HepG2 (cell line): ENCODE measurements at regions not wholly inside any gene's neighbourhood (a gene's known extent, or its start where the extent isn't known, plus 50 kb on each side); places are given as distances from the start of the nearest gene placed in this dataset.

Experiments used
- ATAC-seq: fragments of 200-7000 bp; cut with Tn5 transposase; 3 replicates; pipeline ENCODE4 v1.9.1; 2020; ENCODE audit warnings: mild to moderate bottlenecking, moderate library complexity
- BruUV-seq: library from RNA; stranded (reverse); fragments of 400-500 nt; replicated peaks from 2 replicates; lab custom pipeline; 2021; lab: Mats Ljungman, UMichigan
- CTCF ChIA-PET: fragments of 300-600 bp; formaldehyde crosslinking; extraction: SDS; loops from one replicate; lab custom pipeline; 2021; ENCODE audit warnings: low total read pairs, inconsistent platforms, low intra/inter-chr PET ratio; lab: Yijun Ruan, JAX
- POLR2A ChIA-PET: fragments of 350-600 bp; sonication (Branson Sonifier 250); formaldehyde crosslinking; loops from one replicate; lab custom pipeline; 2020; ENCODE audit warnings: antibody characterized with exemption, inconsistent platforms; lab: Yijun Ruan, JAX
- DNase-seq: peaks from one replicate; pipeline ENCODE4 v3.0.0-alpha.2; 2015; ENCODE audit warnings: low spot score
- FAIRE-seq: peaks from 3 replicates; lab custom pipeline; 2011; peaks lifted over from hg19 to GRCh38; lab: Jason Lieb, UNC
- H2AFZ ChIP-seq: one replicate; pipeline ENCODE4 v1.6.1; 2011; ENCODE audit warnings: low read length, inconsistent platforms
- H3K27ac ChIP-seq: fragments of 300-600 bp; 3 replicates; pipeline ENCODE4 v1.8.0; 2011; ENCODE audit warnings: mixed run types, mild to moderate bottlenecking, mixed read lengths, low read length, inconsistent platforms; ENCODE audit not compliant: insufficient read depth; ENCODE audit errors: extremely low read length
- H3K27me3 ChIP-seq, 2 experiments: fragments of 200-600 bp in 1 of 2; 2 replicates in 1 of 2; 3 replicates in 1 of 2; pipeline versions ENCODE4 v1.6.0 to v1.8.0; 2011; ENCODE audit warnings: low read length in 2 of 2, mild to moderate bottlenecking in 2 of 2, moderate library complexity in 2 of 2, inconsistent platforms in 1 of 2; ENCODE audit not compliant: insufficient read depth in 2 of 2, control insufficient read depth in 1 of 2
- H3K36me3 ChIP-seq, 2 experiments: fragments of 200-600 bp in 1 of 2; replicated peaks in 1 of 2; 2 replicates in 1 of 2; 3 replicates in 1 of 2; pipeline versions ENCODE4 v1.5.1 to v1.8.0; 2011; ENCODE audit warnings: low read length in 2 of 2, inconsistent platforms in 1 of 2; ENCODE audit not compliant: insufficient read depth in 2 of 2, control insufficient read depth in 1 of 2
- H3K4me1 ChIP-seq: 2 replicates; pipeline ENCODE4 v1.5.1; 2012; ENCODE audit warnings: low read length, inconsistent platforms; ENCODE audit not compliant: insufficient read depth
- H3K4me2 ChIP-seq: 2 replicates; pipeline ENCODE4 v1.6.0; 2011; ENCODE audit warnings: low read depth, low read length, inconsistent platforms
- H3K4me3 ChIP-seq, 3 experiments: fragments of 200-600 bp in 1 of 3; sonication (generic), shearing (Covaris generic) in 1 of 3; replicated peaks in 1 of 3; 2 replicates each; pipeline ENCODE4 v1.5.1; 2011 to 2016; ENCODE audit warnings: low read length in 3 of 3, inconsistent platforms in 2 of 3, low read depth in 2 of 3, mild to moderate bottlenecking in 2 of 3, control low read depth in 1 of 3, mixed read lengths in 1 of 3; ENCODE audit not compliant: insufficient read depth in 1 of 3
- H3K79me2 ChIP-seq: one replicate; pipeline ENCODE4 v1.6.1; 2011; ENCODE audit warnings: low read length, inconsistent platforms; ENCODE audit not compliant: insufficient read depth
- H3K9ac ChIP-seq: 2 replicates; pipeline ENCODE4 v1.6.0; 2011; ENCODE audit warnings: mild to moderate bottlenecking, low read depth, low read length, inconsistent platforms; ENCODE audit not compliant: insufficient read depth
- H3K9me3 ChIP-seq: 2 replicates; pipeline ENCODE4 v1.5.1; 2012; ENCODE audit warnings: mild to moderate bottlenecking, low read length
- H4K20me1 ChIP-seq: 2 replicates; pipeline ENCODE4 v1.6.0; 2011; ENCODE audit warnings: inconsistent platforms, mild to moderate bottlenecking, low read length, moderate library complexity; ENCODE audit not compliant: insufficient read depth
- CBX5 ChIP-seq: sonication (generic); formaldehyde crosslinking; IDR thresholded peaks from 2 replicates; pipeline ENCODE4 v1.4.0; 2020; ENCODE audit warnings: missing genetic modification reagents, borderline replicate concordance
- CEBPB ChIP-seq: IDR thresholded peaks from 2 replicates; pipeline ENCODE4 v1.6.1; 2011; ENCODE audit warnings: low read depth, low read length, improper control_type of control experiment, borderline replicate concordance
- ETV6 ChIP-seq: sonication (generic); formaldehyde crosslinking; conservative IDR thresholded peaks from 2 replicates; pipeline ENCODE4 v1.4.0; 2020; ENCODE audit warnings: missing genetic modification reagents
- HIC2 ChIP-seq: sonication (generic); formaldehyde crosslinking; IDR thresholded peaks from 2 replicates; pipeline ENCODE4 v1.9.0; 2022; ENCODE audit warnings: low read depth, missing genetic modification reagents
- HMGXB4 ChIP-seq, 2 experiments: sonication (generic) in 1 of 2; formaldehyde crosslinking in 1 of 2; IDR thresholded peaks; 2 replicates each; pipeline versions ENCODE4 v1.4.0 to v1.6.1; 2018 to 2020; ENCODE audit warnings: missing genetic modification reagents in 2 of 2, borderline replicate concordance in 1 of 2, low read depth in 1 of 2, mild to moderate bottlenecking in 1 of 2, missing biosample characterization in 1 of 2
- PITX1 ChIP-seq: sonication (generic); formaldehyde crosslinking; IDR thresholded peaks from 2 replicates; pipeline ENCODE4 v1.5.1; 2020; ENCODE audit warnings: mild to moderate bottlenecking, missing genetic modification reagents
- RFX3 ChIP-seq: IDR thresholded peaks from 2 replicates; pipeline ENCODE4 v1.6.1; 2016; ENCODE audit warnings: missing biosample characterization, missing genetic modification reagents
- SKI ChIP-seq: fragments of 450-650 bp; IDR thresholded peaks from one replicate; pipeline ENCODE4 v1.6.1; 2018; ENCODE audit warnings: mild to moderate bottlenecking; ENCODE audit not compliant: partially characterized antibody
- SKIL ChIP-seq: sonication (generic); formaldehyde crosslinking; IDR thresholded peaks from 2 replicates; pipeline ENCODE4 v1.8.0; 2022; ENCODE audit warnings: missing genetic modification reagents, mild to moderate bottlenecking, moderate library complexity, borderline replicate concordance
- SMAD9 ChIP-seq: sonication (generic); formaldehyde crosslinking; IDR thresholded peaks from 2 replicates; pipeline ENCODE4 v1.5.1; 2020; ENCODE audit warnings: mild to moderate bottlenecking, missing genetic modification reagents
- SNAI1 ChIP-seq: sonication (generic); formaldehyde crosslinking; IDR thresholded peaks from 2 replicates; pipeline ENCODE4 v1.5.0; 2020; ENCODE audit warnings: mild to moderate bottlenecking, missing genetic modification reagents, borderline replicate concordance
- TBL1XR1 ChIP-seq: fragments of 150-350 bp; IDR thresholded peaks from 2 replicates; pipeline ENCODE4 v1.6.1; 2014; ENCODE audit warnings: borderline replicate concordance, low read length; ENCODE audit not compliant: partially characterized antibody
- XBP1 ChIP-seq: sonication (generic); formaldehyde crosslinking; IDR thresholded peaks from 2 replicates; pipeline ENCODE4 v1.5.0; 2020; ENCODE audit warnings: missing genetic modification reagents
- XRCC5 ChIP-seq: fragments of 200-400 bp; formaldehyde crosslinking; optimal IDR thresholded peaks from 2 replicates; pipeline ENCODE3; 2017; ENCODE audit warnings: mild to moderate bottlenecking, low read length
- ZFP91 ChIP-seq: sonication (generic); formaldehyde crosslinking; IDR thresholded peaks from 2 replicates; pipeline ENCODE4 v1.9.0; 2022; ENCODE audit warnings: missing genetic modification reagents, mild to moderate bottlenecking, borderline replicate concordance
- ZMYM3 ChIP-seq: sonication (generic); formaldehyde crosslinking; IDR thresholded peaks from 2 replicates; pipeline ENCODE4 v1.5.1; 2020; ENCODE audit warnings: mild to moderate bottlenecking, missing genetic modification reagents
- ZNF24 ChIP-seq: fragments of 450-650 bp; IDR thresholded peaks from 2 replicates; pipeline ENCODE4 v1.6.1; 2017; ENCODE audit warnings: antibody characterized with exemption, mild to moderate bottlenecking
- ZNF33A ChIP-seq: sonication (generic); formaldehyde crosslinking; IDR thresholded peaks from 2 replicates; pipeline ENCODE4 v1.5.1; 2020; ENCODE audit warnings: missing genetic modification reagents, mild to moderate bottlenecking, moderate library complexity, borderline replicate concordance
- WGBS: methylation state at CpG from one replicate; pipeline ENCODE4 v1.1.6; 2017; ENCODE audit warnings: low lambda C conversion rate; 5-methylcytosine and 5-hydroxymethylcytosine counted together
- in situ Hi-C: cut with HindIII; loops from 2 replicates; pipeline ENCODE4 v1.10.0; 2017; ENCODE audit warnings: low pct_unique_long_range_greater_than_20kb; ENCODE audit not compliant: extremely low pct_ligation_motif_present
- intact Hi-C: fragments of 100-400 bp; cut with micrococcal nuclease; formaldehyde crosslinking; loops from one replicate; pipeline ENCODE4 v1.10.0; 2022; ENCODE audit not compliant: unreplicated experiment

GRCh38 chr1:4464478-4464877 lies 189.9 kb upstream of the AJAP1 start (continued):
- no peak for TF ChIP-seq ZFP91 (CRISPR knock-in tag)
- no peak for TF ChIP-seq ZNF24
- no peak for TF ChIP-seq XBP1 (CRISPR knock-in tag)
- no peak for TF ChIP-seq XRCC5
- no peak for TF ChIP-seq SKIL

GRCh38 chr1:4467241-4467640 lies 187.2 kb upstream of the AJAP1 start:
- Histone ChIP-seq H3K79me2 (no peaks in the 10 kb centered on the region), H3K4me2 (no peak overlapping the region), H2AFZ (no peak overlapping the region), H3K27ac (no peak overlapping the region), H4K20me1 (no peaks in the 10 kb centered on the region), H3K4me1 (no peaks in the 10 kb centered on the region), H3K36me3 (no peaks in the 10 kb centered on the region), H3K9me3 (no peaks in the 10 kb centered on the region), H3K4me3 (no peak overlapping the region), H3K9ac (no peak overlapping the region), H3K27me3 (peaks cover 2 to 22% of the 10 kb centered on the region in 2 experiments; a peak in 4 of 5 replicates)
- POLR2A ChIA-PET, result no interaction called here
- in situ Hi-C loops (no loop called here), intact Hi-C loops (no loop called here)
- WGBS, result 10% methylated on average over 2 of the region's 8 CpGs
- ATAC-seq, result no peak
- no TSS peak for BruUV-seq
- no peak for FAIRE-seq
- DNase-seq, result no peak
- CTCF ChIA-PET, result no interaction called here
- TF ChIP-seq HIC2 (CRISPR knock-in tag), result no peak
- no peak for TF ChIP-seq ZNF33A
- TF ChIP-seq ETV6, result no peak
- TF ChIP-seq SNAI1 (CRISPR knock-in tag), result no peak
- TF ChIP-seq SMAD9 (CRISPR knock-in tag), result no peak
- TF ChIP-seq CEBPB, result no peak
- no peak for TF ChIP-seq ZMYM3
- TF ChIP-seq HMGXB4 (CRISPR knock-in tag; IDR thresholded peaks at IDR 0.05; ENCODE audit: borderline replicate concordance in 1 of 2, low read depth in 1 of 2), result no peak
- no peak for TF ChIP-seq CBX5 (CRISPR knock-in tag)
- no peak for TF ChIP-seq PITX1 (CRISPR knock-in tag)
- no peak for TF ChIP-seq SKI
- no peak for TF ChIP-seq TBL1XR1
- TF ChIP-seq RFX3 (CRISPR knock-in tag), result no peak
